IMR-90 (cell line): ENCODE measurements at regions not wholly inside any gene's neighbourhood (a gene's known extent, or its start where the extent isn't known, plus 50 kb on each side); places are given as distances from the start of the nearest gene placed in this dataset.

Experiments used
- ATAC-seq: fragments of 200-7000 bp; cut with Tn5 transposase; 2 replicates; pipeline ENCODE4 v1.9.1; 2020; ENCODE audit warnings: low read depth, mild to moderate bottlenecking, moderate library complexity
- BruUV-seq: library from RNA; stranded (reverse); fragments of 400-500 nt; replicated peaks from 2 replicates; lab custom pipeline; 2021; lab: Mats Ljungman, UMichigan
- CTCF ChIA-PET: fragments of 300-600 bp; formaldehyde crosslinking; extraction: SDS; loops from one replicate; lab custom pipeline; 2021; ENCODE audit warnings: antibody characterized with exemption; lab: Yijun Ruan, JAX
- POLR2A ChIA-PET: fragments of 300-600 bp; sonication (Branson Sonifier 250); formaldehyde crosslinking; loops from one replicate; lab custom pipeline; 2022; ENCODE audit warnings: antibody characterized with exemption; ENCODE audit not compliant: unreplicated experiment; lab: Charles Lee
- DNase-seq: peaks from one replicate; pipeline ENCODE4 v3.0.0; 2013
- H2AFZ ChIP-seq: replicated peaks from 2 replicates; pipeline ENCODE3; 2013; ENCODE audit warnings: low read length, mild to moderate bottlenecking; ENCODE audit not compliant: poor library complexity
- H2AK5ac ChIP-seq: 2 replicates; pipeline ENCODE4 v1.6.1; 2013; ENCODE audit warnings: low read depth, low read length, inconsistent platforms
- H2AK9ac ChIP-seq: replicated peaks from 2 replicates; pipeline ENCODE3; 2013; ENCODE audit warnings: mild to moderate bottlenecking, low read depth, low read length, moderate library complexity; ENCODE audit not compliant: poor library complexity
- H2BK120ac ChIP-seq: 2 replicates; pipeline ENCODE4 v1.6.1; 2013; ENCODE audit warnings: low read depth, low read length, inconsistent platforms
- H2BK15ac ChIP-seq: 3 replicates; pipeline ENCODE4 v1.6.1; 2013; ENCODE audit warnings: low read depth, low read length, inconsistent platforms
- H2BK20ac ChIP-seq: 2 replicates; pipeline ENCODE4 v1.6.1; 2013; ENCODE audit warnings: low read depth, mild to moderate bottlenecking, inconsistent platforms, low read length, moderate library complexity
- H2BK5ac ChIP-seq: 2 replicates; pipeline ENCODE4 v1.6.1; 2013; ENCODE audit warnings: mild to moderate bottlenecking, low read depth, low read length, inconsistent platforms; ENCODE audit not compliant: poor library complexity, severe bottlenecking
- H3K14ac ChIP-seq: replicated peaks from 2 replicates; pipeline ENCODE4 v1.6.1; 2013; ENCODE audit warnings: low read depth, low read length, inconsistent platforms
- H3K18ac ChIP-seq: 2 replicates; pipeline ENCODE4 v1.6.1; 2013; ENCODE audit warnings: low read depth, low read length, control low read depth
- H3K23ac ChIP-seq: 2 replicates; pipeline ENCODE4 v1.6.1; 2013; ENCODE audit warnings: low read depth, low read length, inconsistent platforms
- H3K27ac ChIP-seq: 2 replicates; pipeline ENCODE4 v1.5.1; 2013; ENCODE audit warnings: mild to moderate bottlenecking, control low read depth, low read length; ENCODE audit not compliant: insufficient read depth
- H3K27me3 ChIP-seq: 2 replicates; pipeline ENCODE4 v1.6.1; 2013; ENCODE audit warnings: low read length; ENCODE audit not compliant: control insufficient read depth, insufficient read depth
- H3K36me3 ChIP-seq: 2 replicates; pipeline ENCODE4 v1.6.1; 2013; ENCODE audit warnings: low read length, mixed read lengths; ENCODE audit not compliant: control insufficient read depth, insufficient read depth
- H3K4ac ChIP-seq: 2 replicates; pipeline ENCODE4 v1.6.1; 2013; ENCODE audit warnings: low read depth, low read length, inconsistent platforms
- H3K4me1 ChIP-seq: 2 replicates; pipeline ENCODE4 v1.6.1; 2013; ENCODE audit warnings: low read length, mixed read lengths; ENCODE audit not compliant: control insufficient read depth, insufficient read depth
- H3K4me2 ChIP-seq: 2 replicates; pipeline ENCODE4 v1.6.1; 2013; ENCODE audit warnings: low read depth, mild to moderate bottlenecking, control low read depth, low read length, moderate library complexity
- H3K4me3 ChIP-seq: 2 replicates; pipeline ENCODE4 v1.5.1; 2013; ENCODE audit warnings: low read depth, mild to moderate bottlenecking, control low read depth, low read length, moderate library complexity; ENCODE audit not compliant: insufficient read depth
- H3K56ac ChIP-seq: 2 replicates; pipeline ENCODE4 v1.6.1; 2013; ENCODE audit warnings: low read length, inconsistent platforms; ENCODE audit not compliant: insufficient read depth; ENCODE audit errors: extremely low read depth
- H3K79me1 ChIP-seq, 2 experiments: 2 replicates each; pipeline ENCODE4 v1.6.1; 2013; ENCODE audit warnings: low read length in 2 of 2, inconsistent platforms in 1 of 2, low read depth in 1 of 2
- H3K9ac ChIP-seq: 2 replicates; pipeline ENCODE4 v1.6.1; 2013; ENCODE audit warnings: low read depth, low read length, control low read depth
- H3K9me1 ChIP-seq: 2 replicates; pipeline ENCODE4 v1.6.1; 2013; ENCODE audit warnings: low read length, inconsistent platforms; ENCODE audit not compliant: insufficient read depth
- H3K9me3 ChIP-seq: 2 replicates; pipeline ENCODE4 v1.6.1; 2013; ENCODE audit warnings: low read length; ENCODE audit not compliant: control insufficient read depth, insufficient read depth
- H4K20me1 ChIP-seq: 2 replicates; pipeline ENCODE4 v1.6.1; 2013; ENCODE audit warnings: low read length, inconsistent platforms; ENCODE audit not compliant: insufficient read depth
- H4K5ac ChIP-seq: 2 replicates; pipeline ENCODE4 v1.6.1; 2013; ENCODE audit warnings: mild to moderate bottlenecking, low read depth, low read length, control low read depth
- H4K8ac ChIP-seq, 2 experiments: 2 replicates each; pipeline ENCODE4 v1.6.1; 2013; ENCODE audit warnings: low read depth in 2 of 2, low read length in 2 of 2, control low read depth in 1 of 2, inconsistent platforms in 1 of 2
- H4K91ac ChIP-seq: 2 replicates; pipeline ENCODE4 v1.6.1; 2013; ENCODE audit warnings: low read depth, low read length, inconsistent platforms; ENCODE audit not compliant: insufficient read depth
- BHLHE40 ChIP-seq: fragments of 150-350 bp; IDR thresholded peaks from 2 replicates; pipeline ENCODE4 v1.6.1; 2016; ENCODE audit warnings: mild to moderate bottlenecking, low read depth, low read length
- CEBPB ChIP-seq: IDR thresholded peaks from 2 replicates; pipeline ENCODE4 v1.6.1; 2012; ENCODE audit warnings: low read depth, low read length, improper control_type of control experiment
- FOS ChIP-seq: fragments of 150-350 bp; IDR thresholded peaks from 2 replicates; pipeline ENCODE4 v1.6.1; 2016; ENCODE audit warnings: low read depth, low read length
- MAFK ChIP-seq: IDR thresholded peaks from 2 replicates; pipeline ENCODE4 v1.6.1; 2012; ENCODE audit warnings: low read depth, low read length, improper control_type of control experiment
- MAZ ChIP-seq: IDR thresholded peaks from 2 replicates; pipeline ENCODE4 v1.6.1; 2012; ENCODE audit warnings: low read depth, mild to moderate bottlenecking, low read length, improper control_type of control experiment, moderate library complexity, borderline replicate concordance
- NFE2L2 ChIP-seq: fragments of 150-350 bp; IDR thresholded peaks from 2 replicates; pipeline ENCODE4 v1.6.1; 2016; ENCODE audit warnings: low read depth, mild to moderate bottlenecking, low read length
- WGBS, 2 experiments: methylation state at CpG; one replicate each; pipeline versions ENCODE4 v1.1.5 to v1.1.7; 2013; ENCODE audit warnings: missing lambda C conversion rate in 2 of 2; ENCODE audit not compliant: insufficient read length in 1 of 2; ENCODE audit errors: extremely low coverage in 2 of 2; 5-methylcytosine and 5-hydroxymethylcytosine counted together
- dilution Hi-C: fragments of 300-500 bp; cut with HindIII; formaldehyde crosslinking; loops from one replicate; pipeline ENCODE4 v1.14.3; 2018; ENCODE audit warnings: low sequenced_read_pairs; ENCODE audit not compliant: unreplicated experiment
- in situ Hi-C: fragments of 300-500 bp; cut with MboI; formaldehyde crosslinking; loops from 3 replicates; pipeline ENCODE4 v1.14.3; 2019; ENCODE audit warnings: low sequenced_read_pairs, inconsistent platforms, mixed read lengths
- intact Hi-C: fragments of 100-400 bp; cut with micrococcal nuclease; formaldehyde crosslinking; loops from 2 replicates; pipeline ENCODE4 v1.10.0; 2022
- TF ChIP-seq, protein P1 (sequence below): fragments of 150-350 bp; IDR thresholded peaks from 2 replicates; pipeline ENCODE4 v1.6.1; 2016; ENCODE audit warnings: low read depth, mild to moderate bottlenecking, low read length, moderate library complexity, borderline replicate concordance

DNA sequence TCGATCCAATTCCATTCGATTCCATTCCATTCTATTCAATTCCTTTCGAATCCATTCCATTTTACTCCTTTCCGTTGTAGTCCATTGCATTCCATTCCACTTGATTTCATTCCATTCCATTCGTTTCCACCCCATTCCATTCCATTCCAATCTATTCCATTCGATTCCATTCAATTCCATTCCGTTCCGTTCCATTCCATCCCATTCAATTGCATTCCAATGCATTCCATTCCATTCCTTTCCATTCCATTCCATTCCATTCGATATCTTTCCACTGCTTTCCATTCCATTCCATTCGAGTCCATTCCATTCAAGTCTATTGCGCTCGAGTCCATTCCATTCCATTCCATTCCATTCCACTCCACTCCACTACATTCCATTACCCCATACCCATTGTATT, 2568.7 kb upstream of the TPTE start:
- Histone ChIP-seq H3K9me3 (peaks cover 76% of the 10 kb centered on the region), H2BK15ac (no peak overlapping the region), H3K27me3 (no peaks in the 10 kb centered on the region), H2AK9ac (no peak overlapping the region), H3K9me1 (no peaks in the 10 kb centered on the region), H3K9ac (no peak overlapping the region), H4K8ac (no peak overlapping the region), H3K18ac (no peak overlapping the region), H4K20me1 (no peaks in the 10 kb centered on the region), H3K79me1 (no peaks in the 10 kb centered on the region), H2BK120ac (no peak overlapping the region), H3K14ac (no peak overlapping the region), H2AK5ac (no peak overlapping the region), H4K91ac (no peak overlapping the region), H2BK20ac (no peak overlapping the region), H3K36me3 (no peaks in the 10 kb centered on the region), H2AFZ (no peak overlapping the region), H3K23ac (no peak overlapping the region), H3K4me3 (no peak overlapping the region), H3K4me2 (no peak overlapping the region), H4K5ac (no peak overlapping the region), H3K27ac (no peak overlapping the region), H3K4ac (no peak overlapping the region), H3K4me1 (no peaks in the 10 kb centered on the region), H3K56ac (no peak overlapping the region), H2BK5ac (peak overlapping the region; percentile 23)
- ATAC-seq, result no peak
- TF ChIP-seq, protein P1, sequence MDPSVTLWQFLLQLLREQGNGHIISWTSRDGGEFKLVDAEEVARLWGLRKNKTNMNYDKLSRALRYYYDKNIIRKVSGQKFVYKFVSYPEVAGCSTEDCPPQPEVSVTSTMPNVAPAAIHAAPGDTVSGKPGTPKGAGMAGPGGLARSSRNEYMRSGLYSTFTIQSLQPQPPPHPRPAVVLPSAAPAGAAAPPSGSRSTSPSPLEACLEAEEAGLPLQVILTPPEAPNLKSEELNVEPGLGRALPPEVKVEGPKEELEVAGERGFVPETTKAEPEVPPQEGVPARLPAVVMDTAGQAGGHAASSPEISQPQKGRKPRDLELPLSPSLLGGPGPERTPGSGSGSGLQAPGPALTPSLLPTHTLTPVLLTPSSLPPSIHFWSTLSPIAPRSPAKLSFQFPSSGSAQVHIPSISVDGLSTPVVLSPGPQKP, result no peak
- TF ChIP-seq FOS, result no peak
- TF ChIP-seq MAFK, result no peak
- TF ChIP-seq CEBPB, result no peak
- TF ChIP-seq BHLHE40, result no peak
- no peak for TF ChIP-seq NFE2L2
- no peak for TF ChIP-seq MAZ
- BruUV-seq, result no TSS peak
- 34 to 100% methylated on average over 8 to 12 of the region's 12 CpGs for WGBS, 2 experiments
- in situ Hi-C loops (no loop called here), dilution Hi-C loops (no loop called here), intact Hi-C loops (no loop called here)
- POLR2A ChIA-PET, result no interaction called here
- CTCF ChIA-PET, result no interaction called here
- no peak for DNase-seq
